VCaP (cell line): ENCODE measurements at regions not wholly inside any gene's neighbourhood (a gene's known extent, or its start where the extent isn't known, plus 50 kb on each side); places are given as distances from the start of the nearest gene placed in this dataset.

ENCODE experiments used
- H3K27ac ChIP-seq: fragments of 450-650 bp; 2 replicates; pipeline ENCODE4 v1.5.1; 2017
- TF ChIP-seq, protein P1 (sequence below): fragments of 450-650 bp; conservative IDR thresholded peaks from 2 replicates; pipeline ENCODE4 v1.5.1; 2017; ENCODE audit warnings: mild to moderate bottlenecking, moderate library complexity

DNA sequence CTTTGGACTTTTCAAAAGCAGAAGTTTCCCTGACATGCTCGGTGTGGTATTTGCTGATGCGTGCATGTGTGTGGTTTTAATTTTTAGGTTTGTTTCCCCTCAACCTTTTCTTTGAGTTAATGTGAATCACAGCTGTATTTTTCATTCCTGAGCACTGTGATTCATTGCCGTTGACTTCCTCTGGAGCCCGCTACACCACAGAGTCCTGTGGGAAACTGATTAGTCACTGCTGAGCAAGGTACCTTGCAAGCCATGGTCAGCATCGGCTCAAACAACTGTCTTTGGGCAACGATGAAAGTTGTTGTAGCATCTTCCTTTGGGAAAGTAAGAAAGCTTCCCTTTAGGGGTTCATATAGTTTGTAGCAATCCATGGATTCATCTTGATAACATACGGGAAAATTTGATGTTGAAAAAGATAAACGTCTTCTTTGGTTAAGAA is 57.5 kb downstream of the RIN2 start:
- TF ChIP-seq, protein P1, sequence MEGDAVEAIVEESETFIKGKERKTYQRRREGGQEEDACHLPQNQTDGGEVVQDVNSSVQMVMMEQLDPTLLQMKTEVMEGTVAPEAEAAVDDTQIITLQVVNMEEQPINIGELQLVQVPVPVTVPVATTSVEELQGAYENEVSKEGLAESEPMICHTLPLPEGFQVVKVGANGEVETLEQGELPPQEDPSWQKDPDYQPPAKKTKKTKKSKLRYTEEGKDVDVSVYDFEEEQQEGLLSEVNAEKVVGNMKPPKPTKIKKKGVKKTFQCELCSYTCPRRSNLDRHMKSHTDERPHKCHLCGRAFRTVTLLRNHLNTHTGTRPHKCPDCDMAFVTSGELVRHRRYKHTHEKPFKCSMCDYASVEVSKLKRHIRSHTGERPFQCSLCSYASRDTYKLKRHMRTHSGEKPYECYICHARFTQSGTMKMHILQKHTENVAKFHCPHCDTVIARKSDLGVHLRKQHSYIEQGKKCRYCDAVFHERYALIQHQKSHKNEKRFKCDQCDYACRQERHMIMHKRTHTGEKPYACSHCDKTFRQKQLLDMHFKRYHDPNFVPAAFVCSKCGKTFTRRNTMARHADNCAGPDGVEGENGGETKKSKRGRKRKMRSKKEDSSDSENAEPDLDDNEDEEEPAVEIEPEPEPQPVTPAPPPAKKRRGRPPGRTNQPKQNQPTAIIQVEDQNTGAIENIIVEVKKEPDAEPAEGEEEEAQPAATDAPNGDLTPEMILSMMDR: no peak
- H3K27ac ChIP-seq: no peak overlapping the region

DNA sequence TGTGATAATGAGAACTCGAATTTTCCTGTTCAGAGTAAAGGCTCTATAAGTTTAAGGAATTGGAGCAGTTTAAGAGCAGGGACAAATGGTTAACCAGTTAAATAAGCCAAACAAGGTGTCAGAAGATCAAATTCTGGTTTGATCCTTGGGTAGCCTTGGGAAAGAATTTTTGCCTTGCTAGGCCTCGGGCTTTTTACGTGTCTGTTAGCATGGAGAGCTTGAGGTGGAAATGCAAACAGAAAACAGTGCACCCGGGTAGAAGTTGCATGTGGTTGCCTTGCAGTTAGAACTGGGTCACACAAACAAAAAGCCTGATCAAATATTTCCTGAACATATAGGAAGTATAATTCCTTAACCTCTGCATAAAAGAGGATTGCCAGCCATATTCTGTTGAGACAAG is 58.3 kb downstream of the RIN2 start:
- no peak overlapping the region for H3K27ac ChIP-seq
- TF ChIP-seq, protein P1: no peak

DNA sequence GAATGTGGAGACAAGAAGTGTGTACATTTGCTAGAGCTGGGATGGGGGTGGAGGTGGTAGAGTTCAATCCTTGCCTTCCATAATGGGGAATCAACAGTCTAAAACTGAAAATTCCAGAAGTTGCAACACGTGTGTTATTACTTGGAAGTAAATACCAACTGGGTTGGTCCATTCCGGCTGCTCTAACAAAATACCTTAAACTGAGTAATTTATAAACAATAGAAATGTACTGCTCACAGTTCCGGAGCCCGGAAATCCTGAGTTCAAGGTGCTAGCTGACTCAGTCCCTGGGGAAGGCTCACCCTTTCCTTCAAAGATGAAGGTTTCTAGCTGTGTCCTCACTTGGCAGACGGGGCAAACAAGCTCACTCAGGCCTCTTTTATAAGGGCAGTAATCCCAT is 59.0 kb downstream of the RIN2 start:
- no peak overlapping the region for H3K27ac ChIP-seq
- TF ChIP-seq, protein P1: no peak

DNA sequence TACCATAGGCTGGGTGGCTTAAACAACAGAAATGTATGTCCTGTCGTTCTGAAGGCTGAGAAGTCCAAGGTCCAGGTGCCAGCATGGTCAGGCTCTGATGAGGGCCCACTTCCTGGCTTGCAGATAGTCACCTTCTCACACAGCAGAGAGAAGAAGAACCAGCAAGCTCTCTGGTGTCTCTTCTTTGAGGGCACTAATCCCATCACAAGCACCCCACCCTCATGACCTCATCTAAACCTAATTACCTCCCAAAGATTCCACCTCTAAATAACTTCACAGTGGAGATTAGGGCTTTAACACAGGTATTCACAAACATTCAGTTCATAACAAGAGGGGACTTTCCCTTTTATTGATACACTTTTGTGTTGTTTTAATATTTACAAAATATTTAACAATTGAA is 61.1 kb downstream of the RIN2 start:
- TF ChIP-seq, protein P1: no peak
- H3K27ac ChIP-seq: no peak overlapping the region

DNA sequence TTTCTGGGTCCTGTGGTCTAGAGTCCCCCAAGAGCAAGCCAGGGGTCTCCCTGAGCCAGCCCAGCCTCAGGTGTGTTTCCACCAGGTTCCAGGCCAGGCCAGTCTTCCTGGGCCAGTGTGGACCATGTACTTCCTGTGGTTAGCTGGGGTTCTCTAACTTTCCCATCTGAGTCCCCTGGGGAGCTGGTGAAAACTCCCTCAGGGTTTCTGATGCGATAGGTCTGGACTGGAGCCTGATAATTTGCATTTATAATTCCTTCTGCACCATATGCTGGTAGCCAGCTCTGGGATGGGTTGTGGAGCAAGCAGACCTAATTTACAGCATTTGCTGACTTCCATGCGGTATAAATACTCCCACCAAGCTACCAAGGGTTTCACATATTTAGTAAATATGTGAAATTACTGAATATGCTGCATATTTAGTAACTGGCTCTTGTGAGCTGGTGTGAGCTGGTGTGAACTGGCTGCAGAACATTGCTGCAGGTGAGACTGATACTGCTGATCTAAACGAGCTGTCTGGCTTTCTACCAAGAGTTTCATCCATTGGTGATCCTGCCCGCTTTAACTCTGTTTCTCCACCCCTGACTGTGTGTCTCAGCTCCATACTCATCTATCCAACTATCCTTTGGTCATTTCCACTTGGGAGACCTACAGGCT is 62.6 kb downstream of the RIN2 start:
- TF ChIP-seq, protein P1: no peak
- no peak overlapping the region for H3K27ac ChIP-seq

DNA sequence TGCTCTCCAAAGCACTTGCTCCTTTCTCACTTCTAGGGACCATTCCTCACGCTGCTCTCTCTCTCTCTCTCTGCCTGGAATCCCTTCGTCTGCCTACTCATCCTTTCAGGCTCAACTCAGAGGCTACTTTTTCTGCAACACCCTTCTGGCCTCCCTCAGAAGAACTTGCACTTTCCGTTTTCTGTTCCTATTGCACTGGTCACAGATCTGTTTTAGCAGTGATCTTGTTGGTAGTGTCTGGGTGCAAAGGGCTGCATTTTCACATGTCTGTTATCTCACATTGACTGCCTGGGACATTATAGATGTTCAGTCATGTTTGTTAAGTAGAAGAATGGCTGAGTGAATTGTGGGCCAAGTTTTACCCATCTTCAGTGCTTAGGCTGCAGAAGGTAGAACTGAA is 63.5 kb downstream of the RIN2 start:
- TF ChIP-seq, protein P1: no peak
- H3K27ac ChIP-seq: no peak overlapping the region

DNA sequence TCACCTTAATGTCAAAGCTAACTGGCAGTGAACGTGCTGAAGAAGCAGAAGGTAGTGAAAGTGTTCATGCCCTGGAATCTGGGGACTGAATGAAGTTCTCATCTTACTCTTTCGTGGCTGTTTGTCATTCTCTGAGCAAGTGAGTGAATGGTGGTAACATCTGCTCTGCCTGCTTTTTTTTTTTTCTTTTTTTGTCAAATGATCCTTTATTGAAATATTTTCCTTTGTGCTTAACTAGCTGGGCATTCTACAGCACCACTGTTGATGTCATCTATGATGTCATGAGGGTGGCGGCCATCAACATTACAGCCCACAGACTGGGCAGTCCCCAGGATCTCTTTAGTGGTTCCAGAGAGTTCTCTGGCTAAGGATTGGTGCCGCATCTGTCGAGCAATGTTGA is 65.2 kb downstream of the RIN2 start:
- TF ChIP-seq, protein P1: no peak
- H3K27ac ChIP-seq: no peak overlapping the region
